NCI-H82 treated with DMSO at 0.1 percent for 48 hours (cell line): ENCODE measurements at regions not wholly inside any gene's neighbourhood (a gene's known extent, or its start where the extent isn't known, plus 50 kb on each side); places are given as distances from the start of the nearest gene placed in this dataset.

Experiments used
- DNase-seq: peaks from one replicate; lab custom pipeline; 2025; ENCODE audit not compliant: unreplicated experiment; lab: John Stamatoyannopoulos, UW

- DNase-seq, result no peak
Measured at GRCh38 chr5:8234179-8234770, 365.3 kb downstream of the MTRR start.

- no peak for DNase-seq
Measured at GRCh38 chr5:8238080-8238479, 369.1 kb downstream of the MTRR start.

- DNase-seq, result no peak
Measured at GRCh38 chr5:8239198-8239597, 370.2 kb downstream of the MTRR start.

GRCh38 chr5:8239646-8240045 lies 370.7 kb downstream of the MTRR start:
- DNase-seq, result no peak

- DNase-seq, result no peak
Measured at GRCh38 chr5:8241076-8241475, 372.1 kb downstream of the MTRR start.

- DNase-seq, result no peak
Measured at GRCh38 chr5:8241558-8241957, 372.6 kb downstream of the MTRR start.

GRCh38 chr5:8247049-8247899 lies 378.3 kb downstream of the MTRR start:
- no peak for DNase-seq

GRCh38 chr5:8253376-8253775 lies 384.4 kb downstream of the MTRR start:
- DNase-seq, result no peak

GRCh38 chr5:8254674-8255073 lies 385.7 kb downstream of the MTRR start:
- DNase-seq, result no peak

- DNase-seq, result no peak
Measured at GRCh38 chr5:8258801-8259200, 389.9 kb downstream of the MTRR start.

- no peak for DNase-seq
Measured at GRCh38 chr5:8270246-8270645, 401.3 kb downstream of the MTRR start.

- no peak for DNase-seq
Measured at GRCh38 chr5:8280711-8281363, 411.9 kb downstream of the MTRR start.

GRCh38 chr5:8288334-8288733 lies 419.4 kb downstream of the MTRR start:
- no peak for DNase-seq

GRCh38 chr5:8288897-8289516 lies 420.1 kb downstream of the MTRR start:
- DNase-seq, result no peak

GRCh38 chr5:8289779-8290178 lies 420.8 kb downstream of the MTRR start:
- no peak for DNase-seq

- DNase-seq, result no peak
Measured at GRCh38 chr5:8290721-8291120, 421.8 kb downstream of the MTRR start.

- no peak for DNase-seq
Measured at GRCh38 chr5:8291641-8292040, 422.7 kb downstream of the MTRR start.

GRCh38 chr5:8295141-8295540 lies 426.2 kb downstream of the MTRR start:
- DNase-seq, result no peak

GRCh38 chr5:8299716-8300115 lies 430.8 kb downstream of the MTRR start:
- no peak for DNase-seq

GRCh38 chr5:8304341-8304740 lies 435.4 kb downstream of the MTRR start:
- no peak for DNase-seq

- no peak for DNase-seq
Measured at GRCh38 chr5:8306288-8306896, 437.4 kb downstream of the MTRR start.
